Calu3 (cell line): ENCODE measurements at regions not wholly inside any gene's neighbourhood (a gene's known extent, or its start where the extent isn't known, plus 50 kb on each side); places are given as distances from the start of the nearest gene placed in this dataset.
"Not testable (repeated sequence)": the region's sequence is repeated elsewhere in the genome, so short reads cannot be mapped to it uniquely, and the experiment has no call there.

ENCODE experiments used
- BruUV-seq: library from RNA; stranded (reverse); fragments of 400-500 nt; replicated peaks from 2 replicates; lab custom pipeline; 2021; lab: Mats Ljungman, UMichigan
- CTCF ChIA-PET: fragments of 300-600 bp; sonication (Branson Sonifier 250); formaldehyde crosslinking; loops from one replicate; lab custom pipeline; 2022; ENCODE audit warnings: antibody characterized with exemption; lab: Charles Lee
- DNase-seq: peaks from one replicate; pipeline ENCODE4 v3.0.0; 2022
- H3K27ac Mint-ChIP-seq: one replicate; pipeline ENCODE4 v1.8.0; 2022; ENCODE audit warnings: mixed read lengths; ENCODE audit not compliant: unreplicated experiment
- H3K27me3 Mint-ChIP-seq: one replicate; pipeline ENCODE4 v1.8.0; 2022; ENCODE audit warnings: mixed read lengths; ENCODE audit not compliant: unreplicated experiment
- H3K36me3 Mint-ChIP-seq: one replicate; pipeline ENCODE4 v1.8.0; 2022; ENCODE audit warnings: mild to moderate bottlenecking, moderate library complexity, mixed read lengths; ENCODE audit not compliant: insufficient read depth, unreplicated experiment
- H3K4me1 Mint-ChIP-seq: one replicate; pipeline ENCODE4 v1.8.0; 2022; ENCODE audit warnings: mild to moderate bottlenecking, low read depth, mixed read lengths; ENCODE audit not compliant: unreplicated experiment
- H3K4me3 Mint-ChIP-seq: one replicate; pipeline ENCODE4 v1.8.0; 2022; ENCODE audit warnings: mild to moderate bottlenecking, low read depth, moderate library complexity, mixed read lengths; ENCODE audit not compliant: unreplicated experiment
- H3K9me3 Mint-ChIP-seq: one replicate; pipeline ENCODE4 v1.8.0; 2022; ENCODE audit warnings: low read depth, mixed read lengths; ENCODE audit not compliant: unreplicated experiment
- intact Hi-C: fragments of 100-400 bp; cut with micrococcal nuclease; formaldehyde crosslinking; loops from one replicate; pipeline ENCODE4 v1.10.0; 2022; ENCODE audit not compliant: unreplicated experiment
- TF ChIP-seq, protein P1 (sequence below): fragments of 200-600 bp; IDR thresholded peaks from one replicate; pipeline ENCODE4 v1.8.0; 2022; ENCODE audit warnings: antibody characterized with exemption; ENCODE audit not compliant: unreplicated experiment

DNA sequence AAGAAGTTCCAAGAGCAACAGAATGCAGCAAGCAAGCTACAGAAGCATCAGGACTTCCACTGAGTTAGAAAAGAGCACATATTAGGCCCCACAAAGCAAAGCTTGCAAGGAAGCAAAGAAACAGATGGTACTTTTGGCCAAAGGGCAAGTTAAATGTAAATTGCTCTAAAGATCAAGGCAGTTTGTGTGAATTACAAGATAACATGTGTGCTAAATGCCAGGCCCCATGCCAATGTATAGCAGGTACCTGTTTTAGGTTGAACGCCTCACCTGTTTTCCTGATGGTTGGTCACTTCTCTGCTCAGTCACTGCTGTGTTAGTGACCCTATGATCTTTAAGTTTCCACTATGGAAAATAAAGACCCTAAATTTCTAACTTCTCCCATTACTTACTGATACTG, 606.5 kb upstream of the GYPC start:
- DNase-seq: no peak
- Mint-ChIP-seq H3K9me3 (peaks cover 11% of the 10 kb centered on the region), H3K27ac (no peak overlapping the region), H3K4me3 (no peak overlapping the region), H3K4me1 (no peaks in the 10 kb centered on the region), H3K27me3 (no peaks in the 10 kb centered on the region), H3K36me3 (no peaks in the 10 kb centered on the region)
- CTCF ChIA-PET: no interaction called here
- TF ChIP-seq, protein P1, sequence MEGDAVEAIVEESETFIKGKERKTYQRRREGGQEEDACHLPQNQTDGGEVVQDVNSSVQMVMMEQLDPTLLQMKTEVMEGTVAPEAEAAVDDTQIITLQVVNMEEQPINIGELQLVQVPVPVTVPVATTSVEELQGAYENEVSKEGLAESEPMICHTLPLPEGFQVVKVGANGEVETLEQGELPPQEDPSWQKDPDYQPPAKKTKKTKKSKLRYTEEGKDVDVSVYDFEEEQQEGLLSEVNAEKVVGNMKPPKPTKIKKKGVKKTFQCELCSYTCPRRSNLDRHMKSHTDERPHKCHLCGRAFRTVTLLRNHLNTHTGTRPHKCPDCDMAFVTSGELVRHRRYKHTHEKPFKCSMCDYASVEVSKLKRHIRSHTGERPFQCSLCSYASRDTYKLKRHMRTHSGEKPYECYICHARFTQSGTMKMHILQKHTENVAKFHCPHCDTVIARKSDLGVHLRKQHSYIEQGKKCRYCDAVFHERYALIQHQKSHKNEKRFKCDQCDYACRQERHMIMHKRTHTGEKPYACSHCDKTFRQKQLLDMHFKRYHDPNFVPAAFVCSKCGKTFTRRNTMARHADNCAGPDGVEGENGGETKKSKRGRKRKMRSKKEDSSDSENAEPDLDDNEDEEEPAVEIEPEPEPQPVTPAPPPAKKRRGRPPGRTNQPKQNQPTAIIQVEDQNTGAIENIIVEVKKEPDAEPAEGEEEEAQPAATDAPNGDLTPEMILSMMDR: no peak
- no TSS peak for BruUV-seq
- intact Hi-C loops: no loop called here

DNA sequence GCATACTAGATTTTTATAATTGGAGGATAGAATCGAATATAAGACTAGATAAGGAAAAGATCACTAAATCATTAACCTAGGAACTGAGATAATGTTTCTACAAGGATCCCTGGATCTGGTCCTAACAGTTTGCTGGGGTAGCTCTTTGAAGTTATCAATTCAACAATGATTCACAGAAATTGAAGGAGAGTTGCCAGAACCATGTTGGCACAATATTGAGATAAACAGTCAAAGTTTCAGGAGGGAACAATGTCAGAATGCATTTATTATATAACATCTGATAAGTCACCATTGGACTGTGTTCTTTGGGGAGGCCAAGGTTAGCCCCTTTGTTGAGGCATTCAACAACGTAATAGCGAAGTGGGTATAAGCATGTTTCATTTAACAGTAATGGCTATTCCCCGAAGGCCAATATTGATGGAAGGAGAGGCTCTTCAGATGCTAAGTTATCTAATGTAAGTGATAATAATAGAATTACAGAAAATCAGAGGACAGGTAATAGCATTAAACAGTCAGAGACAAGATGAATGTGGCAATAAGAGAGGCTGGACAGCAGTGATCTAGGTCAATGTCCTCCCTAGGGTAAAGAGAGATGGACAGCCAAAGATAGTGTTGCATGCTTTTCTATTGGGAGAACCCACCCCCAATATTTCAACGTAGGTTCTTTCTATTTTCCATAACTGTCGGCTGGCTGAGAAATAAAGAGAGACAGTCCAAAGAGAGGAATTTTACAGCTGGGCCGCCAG, 604.8 kb upstream of the GYPC start:
- Mint-ChIP-seq H3K4me3 (no peak overlapping the region), H3K27ac (no peak overlapping the region), H3K27me3 (no peaks in the 10 kb centered on the region), H3K9me3 (peaks cover 13% of the 10 kb centered on the region), H3K36me3 (no peaks in the 10 kb centered on the region), H3K4me1 (no peaks in the 10 kb centered on the region)
- TF ChIP-seq, protein P1: no peak
- CTCF ChIA-PET: no interaction called here
- DNase-seq: no peak
- BruUV-seq: no TSS peak
- intact Hi-C loops: no loop called here

DNA sequence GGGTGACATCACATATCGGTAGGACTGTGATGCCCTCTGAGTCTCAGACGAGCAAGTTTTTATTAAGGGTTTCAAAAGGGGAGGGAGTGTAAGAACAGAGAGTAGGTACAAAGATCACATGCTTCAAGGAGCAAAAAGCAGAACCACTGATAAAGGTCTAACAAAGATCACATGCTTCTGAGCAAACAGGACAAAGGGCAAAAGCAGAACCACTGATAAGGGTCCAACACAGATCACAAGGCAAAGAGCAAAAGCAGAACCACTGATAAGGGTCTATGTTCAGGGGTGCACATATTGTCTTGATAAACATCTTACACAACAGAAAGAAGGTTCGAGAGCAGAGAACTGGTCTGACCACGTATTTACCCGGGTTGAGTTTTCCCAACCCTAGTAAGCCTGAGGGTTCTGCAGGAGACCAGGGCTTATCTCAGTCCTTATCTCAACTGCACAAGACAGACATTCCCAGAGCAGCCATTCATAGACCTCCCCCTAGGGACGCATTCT, 604.2 kb upstream of the GYPC start:
- intact Hi-C loops, BruUV-seq: not testable (repeated sequence)

DNA sequence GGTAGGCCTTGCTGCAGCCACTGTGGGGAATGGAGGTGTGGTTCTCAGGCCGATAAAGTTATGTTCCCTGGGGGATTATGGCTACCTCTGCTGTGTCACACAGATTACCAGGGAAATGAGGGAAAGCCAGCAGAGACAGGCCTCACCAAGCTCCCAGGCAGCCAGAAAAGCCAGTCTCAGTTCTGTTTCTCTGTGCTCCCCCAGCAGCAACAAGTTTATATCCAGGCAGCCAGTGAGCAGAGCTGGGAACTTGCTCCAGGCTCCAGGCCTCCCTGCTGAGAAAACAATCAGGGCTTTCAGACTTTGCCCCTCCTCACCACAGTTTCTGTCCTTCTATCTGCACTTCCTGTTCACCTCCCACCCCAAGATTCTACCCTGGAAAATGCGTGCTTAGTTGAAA, 596.6 kb upstream of the GYPC start:
- Mint-ChIP-seq H3K27me3 (no peaks in the 10 kb centered on the region), H3K4me3 (no peak overlapping the region), H3K4me1 (no peaks in the 10 kb centered on the region), H3K27ac (no peak overlapping the region), H3K36me3 (no peaks in the 10 kb centered on the region), H3K9me3 (peaks cover 20% of the 10 kb centered on the region)
- no peak for DNase-seq
- intact Hi-C loops: no loop called here
- TF ChIP-seq, protein P1: no peak
- CTCF ChIA-PET: no interaction called here
- no TSS peak for BruUV-seq

More for the DNA sequence above, 604.2 kb upstream of the GYPC start:
- H3K4me3 Mint-ChIP-seq, H3K27me3 Mint-ChIP-seq, CTCF ChIA-PET, DNase-seq, H3K4me1 Mint-ChIP-seq, H3K36me3 Mint-ChIP-seq, H3K27ac Mint-ChIP-seq: not testable (repeated sequence)
- peaks cover 13% of the 10 kb centered on the region for H3K9me3 Mint-ChIP-seq
